Skeletal muscle cell (primary cell): ENCODE measurements at regions not wholly inside any gene's neighbourhood (a gene's known extent, or its start where the extent isn't known, plus 50 kb on each side); places are given as distances from the start of the nearest gene placed in this dataset.

ENCODE experiments used
- DNase-seq: peaks from one replicate; pipeline ENCODE4 v3.0.0-alpha.2; 2010; ENCODE audit warnings: low read depth
- H3K4me3 ChIP-seq: 2 replicates; pipeline ENCODE4 v1.5.1; 2011; ENCODE audit warnings: low read depth, mild to moderate bottlenecking, control low read depth, low read length, moderate library complexity

- no peak for DNase-seq
- H3K4me3 ChIP-seq = no peak overlapping the region
Measured at GRCh38 chr7:54332301-54332700, 209.9 kb upstream of the VSTM2A start.

GRCh38 chr7:54333952-54334351, 208.2 kb upstream of the VSTM2A start:
- DNase-seq = no peak
- H3K4me3 ChIP-seq = no peak overlapping the region

- no peak overlapping the region for H3K4me3 ChIP-seq
- no peak for DNase-seq
Measured at GRCh38 chr7:54336800-54337199, 205.4 kb upstream of the VSTM2A start.

- H3K4me3 ChIP-seq = no peak overlapping the region
- no peak for DNase-seq
Measured at GRCh38 chr7:54337466-54337865, 204.7 kb upstream of the VSTM2A start.

- H3K4me3 ChIP-seq = no peak overlapping the region
- no peak for DNase-seq
Measured at GRCh38 chr7:54338319-54338718, 203.9 kb upstream of the VSTM2A start.

- no peak overlapping the region for H3K4me3 ChIP-seq
- peak; percentile 66 for DNase-seq
Measured at GRCh38 chr7:54339073-54339472, 203.1 kb upstream of the VSTM2A start.

- DNase-seq = no peak
- H3K4me3 ChIP-seq = no peak overlapping the region
Measured at GRCh38 chr7:54342458-54342857, 199.7 kb upstream of the VSTM2A start.

- no peak for DNase-seq
- H3K4me3 ChIP-seq = no peak overlapping the region
Measured at GRCh38 chr7:54343511-54343910, 198.7 kb upstream of the VSTM2A start.

GRCh38 chr7:54345746-54346145, 196.4 kb upstream of the VSTM2A start:
- no peak overlapping the region for H3K4me3 ChIP-seq
- no peak for DNase-seq

- no peak overlapping the region for H3K4me3 ChIP-seq
- peak; percentile 92 for DNase-seq
Measured at GRCh38 chr7:54349229-54349628, 192.9 kb upstream of the VSTM2A start.

- H3K4me3 ChIP-seq = no peak overlapping the region
- no peak for DNase-seq
Measured at GRCh38 chr7:54354436-54354835, 187.7 kb upstream of the VSTM2A start.

GRCh38 chr7:54355842-54356241, 186.3 kb upstream of the VSTM2A start:
- DNase-seq = no peak
- no peak overlapping the region for H3K4me3 ChIP-seq

GRCh38 chr7:54360075-54360840, 181.9 kb upstream of the VSTM2A start:
- H3K4me3 ChIP-seq = no peak overlapping the region
- DNase-seq = no peak

- no peak overlapping the region for H3K4me3 ChIP-seq
- DNase-seq = no peak
Measured at GRCh38 chr7:54390565-54390964, 151.6 kb upstream of the VSTM2A start.

- H3K4me3 ChIP-seq = no peak overlapping the region
- DNase-seq = no peak
Measured at GRCh38 chr7:54392935-54393334, 149.2 kb upstream of the VSTM2A start.

GRCh38 chr7:54394834-54395233, 147.3 kb upstream of the VSTM2A start:
- no peak for DNase-seq
- H3K4me3 ChIP-seq = no peak overlapping the region

- no peak overlapping the region for H3K4me3 ChIP-seq
- DNase-seq = no peak
Measured at GRCh38 chr7:54397836-54398612, 144.2 kb upstream of the VSTM2A start.

- H3K4me3 ChIP-seq = no peak overlapping the region
- DNase-seq = no peak
Measured at GRCh38 chr7:54398863-54399262, 143.3 kb upstream of the VSTM2A start.

GRCh38 chr7:54409917-54410316, 132.3 kb upstream of the VSTM2A start:
- no peak for DNase-seq
- no peak overlapping the region for H3K4me3 ChIP-seq

GRCh38 chr7:54416678-54417077, 125.5 kb upstream of the VSTM2A start:
- DNase-seq = no peak
- H3K4me3 ChIP-seq = no peak overlapping the region

GRCh38 chr7:54419209-54419608, 123.0 kb upstream of the VSTM2A start:
- no peak for DNase-seq
- no peak overlapping the region for H3K4me3 ChIP-seq
